ENCODE measurements at regions not wholly inside any gene's neighbourhood (a gene's known extent, or its start where the extent isn't known, plus 50 kb on each side); places are given as distances from the start of the nearest gene placed in this dataset.

DNA sequence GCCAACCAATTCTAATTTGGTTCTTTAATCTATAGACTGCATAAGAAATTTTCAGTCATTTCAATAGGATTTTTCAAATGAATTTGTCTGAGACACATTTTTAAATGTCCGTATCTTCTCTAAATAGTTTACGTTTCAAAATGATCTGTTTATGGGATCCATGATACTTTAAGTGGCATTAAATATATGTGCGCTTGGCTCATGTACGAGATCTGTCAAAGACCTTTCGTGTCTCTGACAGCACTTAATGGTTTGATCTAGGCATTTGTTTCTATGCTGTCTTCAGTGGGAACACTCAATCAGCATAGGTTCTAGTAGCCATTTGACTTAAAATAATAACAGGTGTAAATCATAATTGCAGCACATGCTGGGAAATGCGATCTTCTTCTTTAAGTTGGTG is 731.0 kb downstream of the CENPC start:
- TF ChIP-seq BHLHE40 (IDR thresholded peaks at IDR 0.05; ENCODE audit: borderline replicate concordance) (no peak), L3MBTL2 (conservative IDR thresholded peaks at IDR 0.05) (no peak), TARDBP (IDR thresholded peaks at IDR 0.05) (no peak), SUZ12 (IDR thresholded peaks at IDR 0.05) (no peak), HDGF (IDR thresholded peaks at IDR 0.05; ENCODE audit: borderline replicate concordance) (no peak), LEF1 (IDR thresholded peaks at IDR 0.05; ENCODE audit: borderline replicate concordance) (no peak), SP1 (IDR thresholded peaks at IDR 0.05) (no peak), ARNT (IDR thresholded peaks at IDR 0.05) (no peak), ZNF384 (IDR thresholded peaks at IDR 0.05) (no peak), CTBP1 (IDR thresholded peaks at IDR 0.05; ENCODE audit: borderline replicate concordance) (no peak), FOXA1 (IDR thresholded peaks at IDR 0.05) (no peak), ELF4 (IDR thresholded peaks at IDR 0.05) (no peak)
- TF ChIP-seq, protein P1, sequence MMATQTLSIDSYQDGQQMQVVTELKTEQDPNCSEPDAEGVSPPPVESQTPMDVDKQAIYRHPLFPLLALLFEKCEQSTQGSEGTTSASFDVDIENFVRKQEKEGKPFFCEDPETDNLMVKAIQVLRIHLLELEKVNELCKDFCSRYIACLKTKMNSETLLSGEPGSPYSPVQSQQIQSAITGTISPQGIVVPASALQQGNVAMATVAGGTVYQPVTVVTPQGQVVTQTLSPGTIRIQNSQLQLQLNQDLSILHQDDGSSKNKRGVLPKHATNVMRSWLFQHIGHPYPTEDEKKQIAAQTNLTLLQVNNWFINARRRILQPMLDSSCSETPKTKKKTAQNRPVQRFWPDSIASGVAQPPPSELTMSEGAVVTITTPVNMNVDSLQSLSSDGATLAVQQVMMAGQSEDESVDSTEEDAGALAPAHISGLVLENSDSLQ (IDR thresholded peaks at IDR 0.05): no peak
